22Rv1 (cell line): ENCODE measurements at regions not wholly inside any gene's neighbourhood (a gene's known extent, or its start where the extent isn't known, plus 50 kb on each side); places are given as distances from the start of the nearest gene placed in this dataset.

ENCODE experiments used
- ZFX ChIP-seq: fragments of 450-650 bp; IDR thresholded peaks from 2 replicates; pipeline ENCODE4 v1.6.1; 2017; ENCODE audit warnings: antibody characterized with exemption, borderline replicate concordance
- TF ChIP-seq, protein P1 (sequence below): fragments of 450-650 bp; IDR thresholded peaks from 2 replicates; pipeline ENCODE4 v1.5.1; 2017; ENCODE audit warnings: mild to moderate bottlenecking

- TF ChIP-seq, protein P1, sequence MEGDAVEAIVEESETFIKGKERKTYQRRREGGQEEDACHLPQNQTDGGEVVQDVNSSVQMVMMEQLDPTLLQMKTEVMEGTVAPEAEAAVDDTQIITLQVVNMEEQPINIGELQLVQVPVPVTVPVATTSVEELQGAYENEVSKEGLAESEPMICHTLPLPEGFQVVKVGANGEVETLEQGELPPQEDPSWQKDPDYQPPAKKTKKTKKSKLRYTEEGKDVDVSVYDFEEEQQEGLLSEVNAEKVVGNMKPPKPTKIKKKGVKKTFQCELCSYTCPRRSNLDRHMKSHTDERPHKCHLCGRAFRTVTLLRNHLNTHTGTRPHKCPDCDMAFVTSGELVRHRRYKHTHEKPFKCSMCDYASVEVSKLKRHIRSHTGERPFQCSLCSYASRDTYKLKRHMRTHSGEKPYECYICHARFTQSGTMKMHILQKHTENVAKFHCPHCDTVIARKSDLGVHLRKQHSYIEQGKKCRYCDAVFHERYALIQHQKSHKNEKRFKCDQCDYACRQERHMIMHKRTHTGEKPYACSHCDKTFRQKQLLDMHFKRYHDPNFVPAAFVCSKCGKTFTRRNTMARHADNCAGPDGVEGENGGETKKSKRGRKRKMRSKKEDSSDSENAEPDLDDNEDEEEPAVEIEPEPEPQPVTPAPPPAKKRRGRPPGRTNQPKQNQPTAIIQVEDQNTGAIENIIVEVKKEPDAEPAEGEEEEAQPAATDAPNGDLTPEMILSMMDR: no peak
- no peak for TF ChIP-seq ZFX
Measured at GRCh38 chrX:25601323-25601722, 536.8 kb upstream of the MAGEB18 start.
